Activated gamma-delta T cell (primary cell): ENCODE measurements at regions not wholly inside any gene's neighbourhood (a gene's known extent, or its start where the extent isn't known, plus 50 kb on each side); places are given as distances from the start of the nearest gene placed in this dataset.
"Not testable (repeated sequence)": the region's sequence is repeated elsewhere in the genome, so short reads cannot be mapped to it uniquely, and the experiment has no call there.

Experiments
- DNase-seq: peaks from one replicate; lab custom pipeline; 2025; lab: John Stamatoyannopoulos, UW

- no peak for DNase-seq
Observed at GRCh38 chrX:69062493-69062892, 102.8 kb downstream of the PJA1 start.

- DNase-seq: no peak
Observed at GRCh38 chrX:69060631-69061408, 104.4 kb downstream of the PJA1 start.

- DNase-seq: no peak
Observed at GRCh38 chrX:69055193-69055592, 110.1 kb downstream of the PJA1 start.

- DNase-seq: not testable (repeated sequence)
Observed at GRCh38 chrX:69054497-69054896, 110.8 kb downstream of the PJA1 start.

GRCh38 chrX:69051901-69052300 lies 113.4 kb downstream of the PJA1 start:
- no peak for DNase-seq

- no peak for DNase-seq
Observed at GRCh38 chrX:69050051-69050765, 115.0 kb downstream of the PJA1 start.

- no peak for DNase-seq
Observed at GRCh38 chrX:69046996-69047490, 118.2 kb downstream of the PJA1 start.

- DNase-seq: no peak
Observed at GRCh38 chrX:69045616-69046345, 119.5 kb downstream of the PJA1 start.

- DNase-seq: no peak
Observed at GRCh38 chrX:69038816-69039215, 126.4 kb downstream of the PJA1 start.

GRCh38 chrX:69038188-69038587 lies 127.1 kb downstream of the PJA1 start:
- no peak for DNase-seq

- no peak for DNase-seq
Observed at GRCh38 chrX:69037786-69038185, 127.5 kb downstream of the PJA1 start.

- DNase-seq: no peak
Observed at GRCh38 chrX:69036674-69037573, 128.3 kb downstream of the PJA1 start.

- no peak for DNase-seq
Observed at GRCh38 chrX:69034451-69034850, 130.8 kb downstream of the PJA1 start.

GRCh38 chrX:69033936-69034335 lies 131.3 kb downstream of the PJA1 start:
- DNase-seq: no peak

GRCh38 chrX:69032601-69033000 lies 132.7 kb downstream of the PJA1 start:
- no peak for DNase-seq

GRCh38 chrX:69031971-69032391 lies 133.3 kb downstream of the PJA1 start:
- no peak for DNase-seq

- DNase-seq: no peak
Observed at GRCh38 chrX:69031181-69031580, 134.1 kb downstream of the PJA1 start.

GRCh38 chrX:69029771-69030170 lies 135.5 kb downstream of the PJA1 start:
- no peak for DNase-seq

- DNase-seq: no peak
Observed at GRCh38 chrX:69028761-69029120, 136.5 kb downstream of the PJA1 start.

GRCh38 chrX:69028006-69028760 lies 137.1 kb downstream of the PJA1 start:
- DNase-seq: no peak
